ENCODE measurements at regions not wholly inside any gene's neighbourhood (a gene's known extent, or its start where the extent isn't known, plus 50 kb on each side); places are given as distances from the start of the nearest gene placed in this dataset.

DNA sequence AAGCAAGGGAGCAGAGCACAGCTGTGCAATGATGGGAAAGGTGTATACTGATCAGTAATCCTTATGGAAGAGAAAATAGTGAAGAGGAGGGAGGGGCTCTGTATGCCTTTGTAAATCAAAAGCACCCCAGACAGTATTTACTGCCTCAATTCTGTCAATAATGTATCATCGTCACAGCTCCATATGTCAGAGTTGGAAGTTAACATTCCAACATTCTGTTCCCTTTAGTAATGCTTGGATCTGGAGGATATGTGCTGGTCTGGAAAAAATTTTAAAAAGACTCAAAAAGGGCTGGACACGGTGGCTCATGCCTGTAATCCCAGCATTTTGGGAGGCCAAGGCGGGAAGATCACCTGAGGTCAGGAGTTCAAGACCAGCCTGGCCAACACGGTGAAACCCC lies 310.4 kb downstream of the ACTL7B start:
- TF ChIP-seq POLR2A (IDR thresholded peaks at IDR 0.05; ENCODE audit: low read length) (no peak), GATA1 (IDR thresholded peaks at IDR 0.05; ENCODE audit: low read depth, low read length) (no peak)

Data from erythroblast (primary cell).